H9 (cell line): ENCODE measurements at regions not wholly inside any gene's neighbourhood (a gene's known extent, or its start where the extent isn't known, plus 50 kb on each side); places are given as distances from the start of the nearest gene placed in this dataset.

Source experiments
- DNase-seq: peaks from one replicate; pipeline ENCODE4 v3.0.0-alpha.2; 2017
- H2AFZ ChIP-seq: one replicate; pipeline ENCODE4 v1.6.1; 2013; ENCODE audit warnings: mild to moderate bottlenecking, low read length, control low read depth, moderate library complexity
- H2AK5ac ChIP-seq: 2 replicates; pipeline ENCODE4 v1.6.1; 2013; ENCODE audit warnings: low read length, control low read depth, mixed read lengths; ENCODE audit not compliant: insufficient read length
- H2BK120ac ChIP-seq: one replicate; pipeline ENCODE4 v1.6.1; 2013; ENCODE audit warnings: low read depth, mild to moderate bottlenecking, low read length, control low read depth, inconsistent platforms; ENCODE audit not compliant: poor library complexity, severe bottlenecking
- H2BK12ac ChIP-seq: 2 replicates; pipeline ENCODE4 v1.6.1; 2013; ENCODE audit warnings: low read length, control low read depth, mixed read lengths, low read depth; ENCODE audit not compliant: insufficient read length
- H2BK15ac ChIP-seq: 2 replicates; pipeline ENCODE4 v1.6.1; 2013; ENCODE audit warnings: low read depth, low read length, control low read depth
- H2BK20ac ChIP-seq: one replicate; pipeline ENCODE4 v1.6.1; 2013; ENCODE audit warnings: low read depth, mild to moderate bottlenecking, low read length, control low read depth, inconsistent platforms; ENCODE audit not compliant: poor library complexity, severe bottlenecking
- H2BK5ac ChIP-seq: 2 replicates; pipeline ENCODE4 v1.6.1; 2013; ENCODE audit warnings: low read length, control low read depth, mixed read lengths; ENCODE audit not compliant: insufficient read length
- H3K14ac ChIP-seq: 2 replicates; pipeline ENCODE4 v1.6.1; 2013; ENCODE audit warnings: low read length, control low read depth; ENCODE audit not compliant: insufficient read depth
- H3K18ac ChIP-seq: 2 replicates; pipeline ENCODE4 v1.6.1; 2013; ENCODE audit warnings: low read depth, mild to moderate bottlenecking, mixed read lengths, low read length, control low read depth; ENCODE audit not compliant: insufficient read length
- H3K23ac ChIP-seq: 2 replicates; pipeline ENCODE4 v1.6.1; 2013; ENCODE audit warnings: low read length, control low read depth, mixed read lengths, low read depth; ENCODE audit not compliant: insufficient read length
- H3K23me2 ChIP-seq: 2 replicates; pipeline ENCODE4 v1.6.1; 2013; ENCODE audit warnings: low read depth, mild to moderate bottlenecking, mixed read lengths, low read length, control low read depth; ENCODE audit not compliant: insufficient read length, poor library complexity, severe bottlenecking
- H3K27ac ChIP-seq: 2 replicates; pipeline ENCODE4 v1.5.1; 2013; ENCODE audit warnings: low read length, control low read depth, mixed read lengths, low read depth; ENCODE audit not compliant: insufficient read length
- H3K27me3 ChIP-seq: 2 replicates; pipeline ENCODE4 v1.6.1; 2013; ENCODE audit warnings: low read length, control low read depth, inconsistent platforms; ENCODE audit not compliant: insufficient read depth
- H3K4ac ChIP-seq: 2 replicates; pipeline ENCODE4 v1.6.1; 2013; ENCODE audit warnings: low read depth, mild to moderate bottlenecking, control low read depth, inconsistent platforms, low read length, moderate library complexity
- H3K4me1 ChIP-seq: 2 replicates; pipeline ENCODE4 v1.6.1; 2013; ENCODE audit warnings: low read length, control low read depth, inconsistent platforms; ENCODE audit not compliant: insufficient read depth
- H3K4me2 ChIP-seq: 2 replicates; pipeline ENCODE4 v1.6.1; 2013; ENCODE audit warnings: low read length, control low read depth, mixed read lengths; ENCODE audit not compliant: insufficient read length, insufficient read depth
- H3K56ac ChIP-seq: 2 replicates; pipeline ENCODE4 v1.6.1; 2013; ENCODE audit warnings: low read depth, mild to moderate bottlenecking, mixed read lengths, low read length, control low read depth; ENCODE audit not compliant: insufficient read length
- H3K79me1 ChIP-seq: 2 replicates; pipeline ENCODE4 v1.6.1; 2013; ENCODE audit warnings: low read depth, mild to moderate bottlenecking, moderate library complexity, low read length, control low read depth, inconsistent platforms; ENCODE audit not compliant: insufficient read depth, poor library complexity, severe bottlenecking
- H3K79me2 ChIP-seq: 2 replicates; pipeline ENCODE4 v1.6.1; 2013; ENCODE audit warnings: low read length, control low read depth, inconsistent platforms; ENCODE audit not compliant: insufficient read depth
- H3K9ac ChIP-seq: 2 replicates; pipeline ENCODE4 v1.6.1; 2013; ENCODE audit warnings: low read length, control low read depth, mixed read lengths; ENCODE audit not compliant: insufficient read length; ENCODE audit errors: extremely low read depth
- H3K9me3 ChIP-seq: one replicate; pipeline ENCODE4 v1.6.1; 2013; ENCODE audit warnings: low read depth, low read length, inconsistent platforms; ENCODE audit not compliant: control insufficient read depth
- H3T11ph ChIP-seq: one replicate; pipeline ENCODE4 v1.6.1; 2013; ENCODE audit warnings: mild to moderate bottlenecking, low read length, control low read depth, inconsistent platforms
- H4K20me1 ChIP-seq: one replicate; pipeline ENCODE4 v1.6.1; 2013; ENCODE audit not compliant: control insufficient read depth, insufficient read length, insufficient read depth
- H4K5ac ChIP-seq: 2 replicates; pipeline ENCODE4 v1.6.1; 2013; ENCODE audit warnings: low read depth, mild to moderate bottlenecking, mixed read lengths, low read length, control low read depth; ENCODE audit not compliant: insufficient read length
- H4K8ac ChIP-seq: replicated peaks from 2 replicates; pipeline ENCODE4 v1.6.1; 2013; ENCODE audit warnings: low read length, control low read depth, mixed read lengths, low read depth; ENCODE audit not compliant: insufficient read length
- H4K91ac ChIP-seq: 2 replicates; pipeline ENCODE4 v1.6.1; 2013; ENCODE audit warnings: low read depth, mild to moderate bottlenecking, moderate library complexity, mixed read lengths, low read length, control low read depth; ENCODE audit not compliant: insufficient read length
- H3K27ac Mint-ChIP-seq, 3 experiments: 2 replicates in 2 of 3; 3 replicates in 1 of 3; pipeline ENCODE4 v1.8.0; 2020 to 2021; ENCODE audit warnings: mixed read lengths in 3 of 3, mild to moderate bottlenecking in 1 of 3, moderate library complexity in 1 of 3
- H3K27me3 Mint-ChIP-seq: 2 replicates; pipeline ENCODE4 v1.8.0; 2021; ENCODE audit warnings: low read depth, mild to moderate bottlenecking, moderate library complexity, mixed read lengths
- H3K36me3 Mint-ChIP-seq, 3 experiments: 2 replicates in 2 of 3; 3 replicates in 1 of 3; pipeline ENCODE4 v1.8.0; 2020 to 2021; ENCODE audit warnings: low read depth in 3 of 3, mixed read lengths in 3 of 3; ENCODE audit not compliant: insufficient read depth in 1 of 3
- H3K4me1 Mint-ChIP-seq, 2 experiments: 2 replicates each; pipeline ENCODE4 v1.8.0; 2020; ENCODE audit warnings: mixed read lengths in 2 of 2
- H3K4me3 Mint-ChIP-seq, 2 experiments: 2 replicates in 1 of 2; 3 replicates in 1 of 2; pipeline ENCODE4 v1.8.0; 2020 to 2021; ENCODE audit warnings: mild to moderate bottlenecking in 2 of 2, mixed read lengths in 2 of 2, moderate library complexity in 1 of 2
- H3K9me3 Mint-ChIP-seq, 2 experiments: 2 replicates in 1 of 2; 3 replicates in 1 of 2; pipeline ENCODE4 v1.8.0; 2020; ENCODE audit warnings: mild to moderate bottlenecking in 2 of 2, mixed read lengths in 2 of 2, moderate library complexity in 1 of 2
- WGBS: extraction: QIAGEN DNeasy Blood & Tissue Kit; methylation state at CpG from one replicate; pipeline ENCODE4 v1.1.7; 2013; ENCODE audit warnings: missing lambda C conversion rate, low lambda C conversion rate, mixed read lengths; ENCODE audit not compliant: insufficient read length; ENCODE audit errors: extremely low coverage; 5-methylcytosine and 5-hydroxymethylcytosine counted together
- TF ChIP-seq, protein P1 (sequence below): fragments of 200-600 bp; sonication (generic); conservative IDR thresholded peaks from 3 replicates; pipeline ENCODE4 v1.8.0; 2021; ENCODE audit warnings: antibody characterized with exemption, mild to moderate bottlenecking

DNA sequence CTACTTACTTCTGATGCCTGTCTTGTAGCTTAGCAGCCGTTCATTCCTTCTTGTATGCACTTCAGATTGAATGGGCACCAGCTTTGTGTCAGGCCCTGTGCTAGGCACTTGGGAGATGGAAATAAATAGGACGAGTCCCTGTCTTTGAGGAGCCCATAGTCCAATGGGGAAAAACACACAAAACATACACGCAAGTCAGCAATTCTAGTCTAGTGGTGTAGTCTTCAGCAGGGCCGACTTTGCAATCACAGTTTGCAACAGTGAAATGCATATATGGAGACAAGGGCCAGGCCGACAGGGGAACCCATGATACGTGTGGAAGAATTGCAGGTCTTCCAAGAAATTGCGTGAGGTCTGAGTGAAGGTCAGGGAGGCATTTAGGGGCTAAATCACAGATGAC lies 262.6 kb downstream of the MAF start:
- Histone ChIP-seq H3K18ac (no peak overlapping the region), H4K8ac (no peak overlapping the region), H2BK20ac (no peak overlapping the region), H2AFZ (no peak overlapping the region), H3K27ac (no peak overlapping the region), H3K9ac (no peak overlapping the region), H4K5ac (no peak overlapping the region), H2BK12ac (no peak overlapping the region), H3K23me2 (no peaks in the 10 kb centered on the region), H3K27me3 (no peaks in the 10 kb centered on the region), H2BK120ac (no peak overlapping the region), H4K91ac (no peak overlapping the region), H3K79me2 (no peaks in the 10 kb centered on the region), H2BK5ac (no peak overlapping the region), H3K4me2 (no peak overlapping the region), H4K20me1 (no peaks in the 10 kb centered on the region), H2BK15ac (no peak overlapping the region), H3K56ac (no peak overlapping the region), H3K9me3 (no peaks in the 10 kb centered on the region), H2AK5ac (no peak overlapping the region), H3T11ph (no peak overlapping the region), H3K79me1 (no peaks in the 10 kb centered on the region), H3K4ac (no peak overlapping the region), H3K14ac (no peak overlapping the region), H3K23ac (no peak overlapping the region), H3K4me1 (no peaks in the 10 kb centered on the region)
- Mint-ChIP-seq H3K4me1 (no peaks in the 10 kb centered on the region), H3K9me3 (no peaks in the 10 kb centered on the region; a peak in 1 of 5 replicates), H3K36me3 (no peaks in the 10 kb centered on the region), H3K27ac (no peak overlapping the region), H3K4me3 (no peak overlapping the region), H3K27me3 (no peaks in the 10 kb centered on the region; the same call in none of the 2 replicates)
- no peak for DNase-seq
- TF ChIP-seq, protein P1, sequence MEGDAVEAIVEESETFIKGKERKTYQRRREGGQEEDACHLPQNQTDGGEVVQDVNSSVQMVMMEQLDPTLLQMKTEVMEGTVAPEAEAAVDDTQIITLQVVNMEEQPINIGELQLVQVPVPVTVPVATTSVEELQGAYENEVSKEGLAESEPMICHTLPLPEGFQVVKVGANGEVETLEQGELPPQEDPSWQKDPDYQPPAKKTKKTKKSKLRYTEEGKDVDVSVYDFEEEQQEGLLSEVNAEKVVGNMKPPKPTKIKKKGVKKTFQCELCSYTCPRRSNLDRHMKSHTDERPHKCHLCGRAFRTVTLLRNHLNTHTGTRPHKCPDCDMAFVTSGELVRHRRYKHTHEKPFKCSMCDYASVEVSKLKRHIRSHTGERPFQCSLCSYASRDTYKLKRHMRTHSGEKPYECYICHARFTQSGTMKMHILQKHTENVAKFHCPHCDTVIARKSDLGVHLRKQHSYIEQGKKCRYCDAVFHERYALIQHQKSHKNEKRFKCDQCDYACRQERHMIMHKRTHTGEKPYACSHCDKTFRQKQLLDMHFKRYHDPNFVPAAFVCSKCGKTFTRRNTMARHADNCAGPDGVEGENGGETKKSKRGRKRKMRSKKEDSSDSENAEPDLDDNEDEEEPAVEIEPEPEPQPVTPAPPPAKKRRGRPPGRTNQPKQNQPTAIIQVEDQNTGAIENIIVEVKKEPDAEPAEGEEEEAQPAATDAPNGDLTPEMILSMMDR: no peak
- WGBS: no CpG with 5 or more reads among the region's 7 CpGs
